D721Med (cell line): ENCODE measurements at regions not wholly inside any gene's neighbourhood (a gene's known extent, or its start where the extent isn't known, plus 50 kb on each side); places are given as distances from the start of the nearest gene placed in this dataset.

ENCODE experiments used
- DNase-seq: peaks from one replicate; pipeline ENCODE4 v3.0.0; 2011; ENCODE audit warnings: low spot score; ENCODE audit not compliant: insufficient read length
- FAIRE-seq: peaks from 2 replicates; lab custom pipeline; 2011; peaks lifted over from hg19 to GRCh38; lab: Jason Lieb, UNC
- TF ChIP-seq, protein P1 (sequence below): IDR thresholded peaks from 2 replicates; pipeline ENCODE4 v1.5.1; 2012; ENCODE audit warnings: mild to moderate bottlenecking, control low read depth; ENCODE audit not compliant: insufficient read depth; ENCODE audit errors: missing control alignments

DNA sequence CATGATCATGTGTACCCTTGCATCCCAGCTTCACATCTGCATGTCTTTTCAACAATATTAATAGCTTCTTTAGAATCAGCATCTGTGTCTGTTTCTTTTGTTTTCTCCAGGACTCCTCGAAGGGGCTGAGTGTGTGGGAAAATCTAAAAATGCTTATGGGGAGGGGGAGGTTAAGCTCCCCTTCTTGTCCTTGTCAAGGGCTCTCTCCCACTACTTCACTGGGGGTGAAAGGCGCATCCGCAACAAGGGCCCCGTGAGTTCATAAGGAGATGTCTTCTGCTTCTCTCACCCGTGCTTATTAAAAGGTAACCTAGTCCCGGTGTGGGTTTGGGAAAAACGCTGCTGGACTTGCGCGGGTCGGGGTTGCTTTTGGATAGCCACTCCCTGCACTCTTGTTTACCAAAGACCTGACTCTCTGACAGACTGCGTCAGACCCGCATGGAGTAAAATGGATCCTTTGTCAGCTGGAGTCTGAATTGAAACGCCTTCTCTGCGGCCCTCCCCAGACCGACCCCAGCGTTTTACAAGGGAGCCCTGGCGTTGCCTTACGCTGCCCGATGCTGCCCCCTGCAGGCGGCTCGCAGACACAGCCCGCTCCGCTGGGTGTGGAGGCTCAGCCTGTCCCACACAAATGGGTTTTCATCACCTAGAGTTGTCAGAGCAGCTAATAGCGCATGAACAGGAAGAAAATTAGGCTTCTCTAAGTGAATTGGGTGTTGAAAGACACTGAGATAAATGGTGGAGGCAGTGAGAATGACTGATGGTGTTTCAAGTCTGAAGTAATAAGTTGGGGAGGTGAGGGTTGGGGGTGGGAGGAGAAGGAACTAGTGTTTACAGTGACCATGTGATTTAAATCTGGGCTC lies 53.8 kb downstream of the IER5 start:
- no peak for FAIRE-seq
- DNase-seq: peak; percentile 89
- TF ChIP-seq, protein P1, sequence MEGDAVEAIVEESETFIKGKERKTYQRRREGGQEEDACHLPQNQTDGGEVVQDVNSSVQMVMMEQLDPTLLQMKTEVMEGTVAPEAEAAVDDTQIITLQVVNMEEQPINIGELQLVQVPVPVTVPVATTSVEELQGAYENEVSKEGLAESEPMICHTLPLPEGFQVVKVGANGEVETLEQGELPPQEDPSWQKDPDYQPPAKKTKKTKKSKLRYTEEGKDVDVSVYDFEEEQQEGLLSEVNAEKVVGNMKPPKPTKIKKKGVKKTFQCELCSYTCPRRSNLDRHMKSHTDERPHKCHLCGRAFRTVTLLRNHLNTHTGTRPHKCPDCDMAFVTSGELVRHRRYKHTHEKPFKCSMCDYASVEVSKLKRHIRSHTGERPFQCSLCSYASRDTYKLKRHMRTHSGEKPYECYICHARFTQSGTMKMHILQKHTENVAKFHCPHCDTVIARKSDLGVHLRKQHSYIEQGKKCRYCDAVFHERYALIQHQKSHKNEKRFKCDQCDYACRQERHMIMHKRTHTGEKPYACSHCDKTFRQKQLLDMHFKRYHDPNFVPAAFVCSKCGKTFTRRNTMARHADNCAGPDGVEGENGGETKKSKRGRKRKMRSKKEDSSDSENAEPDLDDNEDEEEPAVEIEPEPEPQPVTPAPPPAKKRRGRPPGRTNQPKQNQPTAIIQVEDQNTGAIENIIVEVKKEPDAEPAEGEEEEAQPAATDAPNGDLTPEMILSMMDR: peak; percentile 99

DNA sequence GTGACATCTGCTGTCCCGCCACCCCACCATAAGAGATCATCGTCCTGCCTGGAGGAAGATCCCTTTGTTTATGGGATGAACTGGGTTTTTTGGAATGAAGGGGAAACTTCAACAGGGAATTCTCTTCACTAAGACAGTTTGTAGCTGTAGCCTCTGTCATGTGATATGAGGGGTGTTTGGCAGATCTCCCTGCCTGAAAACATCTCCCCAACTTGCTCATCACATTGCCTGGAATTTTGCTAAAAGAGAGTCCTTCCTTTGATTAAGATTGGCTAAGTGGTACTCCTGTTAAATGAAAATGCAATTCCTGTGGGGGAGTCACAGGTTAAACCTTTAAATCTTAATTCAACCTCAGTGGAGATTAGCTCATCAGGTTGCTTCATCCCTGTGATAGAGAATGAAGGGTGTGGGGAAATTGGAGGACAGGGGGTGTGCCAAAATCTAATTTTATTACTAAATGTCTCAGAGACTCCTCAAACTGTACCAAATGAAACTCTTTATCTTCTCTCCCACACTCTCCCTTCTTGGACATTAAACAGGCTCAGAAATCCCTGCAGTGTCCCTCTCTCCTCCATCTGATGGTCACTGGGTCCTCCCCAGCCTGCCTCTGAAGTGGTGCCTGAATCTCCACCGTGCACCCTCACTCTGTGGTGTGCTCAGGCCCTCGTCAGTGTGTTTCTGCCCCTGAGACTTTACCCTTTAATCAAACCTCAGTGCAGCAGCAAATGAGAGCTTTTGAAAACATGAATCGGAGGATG lies 54.8 kb downstream of the IER5 start:
- TF ChIP-seq, protein P1: no peak
- DNase-seq: no peak
- FAIRE-seq: no peak

DNA sequence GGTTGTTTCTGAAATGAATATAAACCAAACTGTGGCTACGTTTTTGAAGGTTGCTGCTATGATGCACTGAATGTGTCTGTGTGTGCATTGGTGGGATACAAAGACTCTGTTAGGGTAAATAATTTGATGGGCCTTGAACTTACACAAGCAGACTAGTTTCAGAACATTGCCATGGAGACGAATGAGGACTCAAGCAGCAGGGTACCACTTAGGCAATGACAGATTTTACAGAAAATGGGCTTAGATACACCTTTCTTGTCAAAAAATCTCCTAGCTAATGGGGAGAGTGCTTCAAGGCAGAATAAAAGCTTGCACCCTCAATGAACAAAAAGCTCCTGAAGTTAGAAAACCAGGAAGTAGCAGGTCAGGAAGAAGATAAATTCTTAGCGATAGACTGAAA lies 55.7 kb downstream of the IER5 start:
- TF ChIP-seq, protein P1: no peak
- DNase-seq (no peak), FAIRE-seq (no peak)

DNA sequence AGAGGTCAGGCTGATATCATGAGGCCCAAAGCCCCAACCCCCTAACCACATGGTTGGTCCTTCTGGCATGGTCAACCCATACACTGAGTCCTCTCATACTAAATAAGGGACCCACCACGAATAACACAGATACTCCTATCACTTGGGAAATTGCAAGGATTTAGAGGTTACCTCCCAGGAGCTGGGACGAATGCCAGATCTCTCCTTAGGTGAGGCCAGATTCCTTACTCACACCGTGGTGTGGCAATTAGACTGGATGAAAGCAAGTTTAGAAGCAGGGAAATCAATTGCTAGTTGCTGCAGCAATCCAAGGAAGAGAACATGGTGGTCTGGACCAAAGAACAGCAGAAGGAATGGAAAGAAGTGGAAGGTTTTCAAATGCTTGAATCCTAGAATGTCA lies 60.1 kb downstream of the IER5 start:
- DNase-seq: no peak
- TF ChIP-seq, protein P1: no peak
- no peak for FAIRE-seq

DNA sequence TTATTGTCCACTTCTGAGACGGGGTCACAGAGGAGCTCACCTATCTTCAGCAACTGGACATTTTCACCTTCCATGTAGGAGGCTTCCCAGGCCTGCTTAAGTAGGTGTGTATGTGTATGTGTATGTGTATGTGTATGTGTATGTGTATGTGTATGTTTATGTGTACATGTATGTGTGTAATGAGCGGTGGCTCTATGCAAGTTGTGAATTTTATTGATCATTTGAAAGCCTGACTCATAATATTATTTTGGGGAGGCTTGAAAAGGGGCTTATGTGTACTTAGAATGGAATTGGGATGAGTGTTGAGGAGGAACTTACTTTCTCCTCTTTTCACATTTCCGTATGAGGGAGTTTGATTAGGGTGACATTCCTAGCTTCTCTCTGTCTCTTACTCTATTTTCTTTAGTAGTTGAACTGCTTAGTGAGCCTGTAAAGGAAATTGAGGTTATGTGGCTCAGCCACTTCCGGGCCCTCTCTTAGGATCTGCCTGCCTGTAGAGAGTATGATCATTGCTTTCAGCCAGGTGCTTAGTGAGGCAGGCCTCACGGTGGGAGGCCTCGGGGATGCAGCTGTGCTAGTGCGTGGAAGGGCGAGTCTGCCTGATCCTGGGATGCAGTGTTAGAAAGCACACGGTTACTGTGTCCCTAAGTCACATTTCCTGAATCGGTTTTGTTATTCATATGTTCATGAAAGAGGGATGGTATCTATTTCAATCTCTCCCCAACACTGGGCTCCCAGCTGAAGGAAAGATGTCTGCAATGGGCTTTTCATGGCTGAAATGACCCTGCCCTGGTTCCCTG lies 61.0 kb downstream of the IER5 start:
- FAIRE-seq (no peak), DNase-seq (no peak)
- TF ChIP-seq, protein P1: no peak

DNA sequence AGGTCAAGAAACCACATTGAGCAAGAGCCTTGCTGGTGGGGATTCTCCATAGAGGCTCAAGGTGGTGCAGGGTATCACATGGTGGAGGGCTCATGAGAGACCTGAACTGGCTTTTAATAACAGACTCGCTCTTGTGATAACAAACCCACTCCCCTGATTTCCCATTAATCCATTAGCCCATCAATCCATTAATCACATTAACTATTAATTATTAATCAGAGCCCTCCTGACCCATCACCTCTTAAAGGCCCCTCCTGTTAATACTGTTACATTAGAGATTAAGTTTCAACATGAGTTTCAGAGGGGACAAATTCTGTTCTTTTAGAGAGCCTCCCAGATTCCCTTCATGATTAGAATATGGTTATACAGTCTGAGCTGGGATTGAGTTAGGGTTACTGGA lies 61.8 kb downstream of the IER5 start:
- DNase-seq: no peak
- TF ChIP-seq, protein P1: no peak
- FAIRE-seq: no peak
